HG03045 (cell line): ENCODE measurements at regions not wholly inside any gene's neighbourhood (a gene's known extent, or its start where the extent isn't known, plus 50 kb on each side); places are given as distances from the start of the nearest gene placed in this dataset.

Experiments used
- ATAC-seq: cut with Tn5 transposase; IDR thresholded peaks from one replicate; pipeline ENCODE4 v1.9.1; 2021; ENCODE audit warnings: mild to moderate bottlenecking, moderate library complexity; ENCODE audit not compliant: unreplicated experiment

DNA sequence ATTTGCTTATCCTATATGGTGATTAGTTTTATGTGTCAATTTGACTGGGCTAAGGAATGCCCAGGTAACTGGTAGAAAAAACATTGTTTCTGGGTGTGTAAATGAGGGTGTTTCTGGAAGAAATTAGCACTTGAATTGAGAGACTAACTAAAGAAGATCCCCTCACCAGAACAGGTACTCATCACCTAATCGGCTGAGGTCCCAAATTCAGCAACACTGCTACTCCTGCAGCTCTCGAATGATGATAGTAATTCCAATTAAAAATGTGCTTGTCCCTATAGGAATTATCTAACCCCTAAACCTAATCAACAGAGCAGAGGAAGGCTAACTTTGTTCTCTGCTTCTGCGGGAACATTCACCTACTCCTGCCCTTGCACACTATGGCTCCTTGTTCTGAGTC is 464.5 kb upstream of the CHST9 start:
- no peak for ATAC-seq

- no peak for ATAC-seq
Observed at GRCh38 chr18:27645929-27646328, 460.8 kb upstream of the CHST9 start.

DNA sequence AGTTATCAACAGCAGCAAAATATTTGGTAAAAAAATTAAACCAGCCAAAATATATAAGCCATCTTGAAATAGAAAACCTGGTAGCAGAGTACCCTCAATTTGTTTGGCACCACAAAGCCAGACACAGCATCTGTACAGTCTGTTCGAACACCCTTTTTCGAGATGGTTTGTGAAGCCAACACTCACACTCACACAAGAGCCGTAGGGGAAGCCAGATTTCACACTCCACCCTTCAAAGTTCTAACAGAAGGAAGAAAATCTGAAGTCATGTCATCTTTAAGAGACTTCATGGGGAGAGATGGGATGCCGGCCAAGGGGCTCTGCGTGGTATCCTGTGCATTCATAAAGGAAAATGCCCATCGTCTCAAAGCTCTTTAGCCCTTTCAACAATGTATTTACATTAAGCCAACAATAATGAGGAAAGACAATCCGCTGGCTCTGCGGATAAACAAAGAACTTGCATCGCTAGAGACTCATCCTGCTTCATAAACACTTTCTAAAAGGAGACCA is 451.5 kb upstream of the CHST9 start:
- ATAC-seq = no peak

DNA sequence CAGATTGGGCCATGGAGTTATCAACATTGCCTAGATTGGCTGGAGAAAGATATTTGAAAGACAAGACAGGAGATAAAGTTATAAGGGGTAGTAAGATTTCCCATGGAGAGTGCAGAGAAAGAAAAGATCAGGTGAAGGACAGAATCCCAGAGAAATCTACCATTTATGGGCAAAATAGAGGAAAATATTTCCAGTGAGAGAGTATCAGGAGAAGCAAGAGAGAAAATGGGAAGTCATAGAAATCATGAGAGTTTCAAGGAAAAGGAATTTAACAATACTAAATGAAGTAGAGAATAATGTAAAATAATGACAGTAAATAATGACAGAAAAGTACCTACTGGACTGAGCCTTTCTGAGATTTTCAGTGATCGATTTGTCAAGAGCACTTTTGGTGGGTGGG is 447.6 kb upstream of the CHST9 start:
- ATAC-seq = no peak

GRCh38 chr18:27627927-27628326 is 442.8 kb upstream of the CHST9 start:
- no peak for ATAC-seq

GRCh38 chr18:27621236-27621890 is 436.3 kb upstream of the CHST9 start:
- no peak for ATAC-seq

- ATAC-seq = no peak
Observed at GRCh38 chr18:27619906-27620305, 434.8 kb upstream of the CHST9 start.

GRCh38 chr18:27619090-27619772 is 434.1 kb upstream of the CHST9 start:
- ATAC-seq = no peak

- no peak for ATAC-seq
Observed at GRCh38 chr18:27616324-27616723, 431.2 kb upstream of the CHST9 start.

GRCh38 chr18:27614951-27615844 is 430.1 kb upstream of the CHST9 start:
- ATAC-seq = no peak

DNA sequence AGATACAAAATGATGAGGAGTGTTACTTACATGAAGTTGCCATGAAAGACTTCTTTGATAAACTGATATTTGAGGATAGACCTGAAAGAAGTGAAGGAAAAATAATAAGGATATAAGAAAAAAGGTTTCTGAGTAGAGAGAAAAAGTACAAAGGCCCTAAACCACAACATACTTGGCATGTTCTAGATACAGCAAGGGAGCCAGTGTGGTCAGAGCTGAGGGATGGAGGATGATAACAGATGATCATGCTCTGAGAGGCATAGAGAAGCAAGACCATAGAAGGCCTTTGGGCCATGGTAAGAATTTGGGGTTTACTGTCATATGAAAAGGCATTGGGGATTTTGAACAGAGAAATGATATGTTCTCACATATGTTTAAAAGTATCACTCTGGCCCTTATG is 424.1 kb upstream of the CHST9 start:
- ATAC-seq = no peak

- ATAC-seq = no peak
Observed at GRCh38 chr18:27608742-27609141, 423.6 kb upstream of the CHST9 start.

DNA sequence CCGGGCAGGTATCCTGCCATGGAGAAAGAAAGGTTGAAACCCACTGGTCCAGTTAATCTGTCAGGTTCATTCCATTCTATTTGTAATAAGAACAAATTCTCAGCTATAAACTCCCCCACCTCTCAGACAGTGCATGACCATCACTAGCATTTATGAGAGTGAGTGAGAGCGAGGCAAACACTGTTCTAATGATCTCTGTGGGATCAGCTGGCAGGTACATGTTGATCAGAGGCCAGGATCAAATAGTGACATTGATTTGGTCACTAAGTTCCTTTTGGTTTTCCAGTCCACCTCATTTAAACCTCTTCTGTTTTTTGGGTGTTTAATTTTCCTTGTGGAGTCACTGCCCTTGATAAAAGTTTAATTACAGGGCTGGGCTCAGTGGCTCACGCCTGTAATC is 423.1 kb upstream of the CHST9 start:
- ATAC-seq = no peak

GRCh38 chr18:27606741-27607140 is 421.6 kb upstream of the CHST9 start:
- ATAC-seq = no peak

DNA sequence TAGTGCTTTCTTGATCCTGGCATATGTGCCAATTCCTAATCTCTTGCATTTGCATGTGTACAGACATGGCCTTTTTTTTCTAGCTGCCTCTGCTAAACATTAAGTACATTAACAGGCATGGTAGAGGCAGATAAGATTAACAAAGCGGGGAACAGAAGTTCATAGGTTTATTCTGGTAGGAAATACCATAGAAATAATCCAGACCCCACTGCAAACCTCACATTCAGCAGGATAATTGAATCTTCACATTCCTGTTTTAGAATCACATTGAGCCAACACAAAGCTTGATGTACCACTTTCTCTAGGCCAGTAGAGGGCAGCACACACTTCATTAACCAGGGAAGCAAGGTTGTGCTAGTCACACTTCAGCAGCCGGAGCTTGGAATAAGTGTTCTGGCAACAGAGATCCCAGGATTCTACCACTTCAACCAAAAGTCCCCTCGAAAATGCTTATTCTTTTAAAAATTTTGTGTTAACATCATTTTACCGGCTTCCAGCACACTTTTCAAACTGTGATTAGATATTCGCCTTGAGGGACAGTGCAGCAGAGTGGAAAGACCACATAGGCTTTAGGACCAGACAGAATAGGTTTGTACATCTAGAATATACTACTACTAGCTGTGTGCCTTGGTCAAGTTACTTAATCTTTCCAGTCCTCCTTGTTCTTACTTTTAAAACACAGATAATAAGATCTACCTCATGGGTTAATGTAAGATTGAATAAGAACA is 420.2 kb upstream of the CHST9 start:
- ATAC-seq = peak; percentile 85

GRCh38 chr18:27604583-27604982 is 419.5 kb upstream of the CHST9 start:
- no peak for ATAC-seq

- no peak for ATAC-seq
Observed at GRCh38 chr18:27602092-27602491, 417.0 kb upstream of the CHST9 start.

GRCh38 chr18:27600245-27600644 is 415.1 kb upstream of the CHST9 start:
- no peak for ATAC-seq

GRCh38 chr18:27599202-27599829 is 414.2 kb upstream of the CHST9 start:
- ATAC-seq = no peak

- ATAC-seq = no peak
Observed at GRCh38 chr18:27595113-27595838, 410.2 kb upstream of the CHST9 start.
